ENCODE measurements at regions not wholly inside any gene's neighbourhood (a gene's known extent, or its start where the extent isn't known, plus 50 kb on each side); places are given as distances from the start of the nearest gene placed in this dataset.

DNA sequence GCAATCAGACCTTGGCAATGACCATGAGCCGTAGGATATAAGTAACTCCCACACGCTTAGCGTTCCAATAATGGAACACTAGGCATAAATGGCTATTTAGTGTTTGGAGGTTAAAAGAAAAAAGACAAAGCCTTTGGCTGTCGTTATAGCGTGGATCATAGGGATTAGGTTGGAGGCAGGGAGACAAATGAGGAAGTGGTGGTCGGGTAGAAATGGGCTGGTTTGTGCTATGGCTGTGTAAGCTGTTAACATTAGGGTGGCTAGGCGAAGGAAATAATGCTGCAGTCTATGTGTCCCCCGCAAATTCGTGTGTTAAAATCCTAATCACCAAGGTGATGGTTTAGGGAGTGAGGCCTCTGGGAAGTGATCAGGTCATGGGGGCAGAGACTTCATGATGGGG is 120.4 kb upstream of the IRX6 start:
- TF ChIP-seq BHLHE40 (IDR thresholded peaks at IDR 0.05; ENCODE audit: borderline replicate concordance) (no peak), FOXK2 (IDR thresholded peaks at IDR 0.05) (no peak)

All from HEK293T (cell line).